DND-41 (cell line): ENCODE measurements at regions not wholly inside any gene's neighbourhood (a gene's known extent, or its start where the extent isn't known, plus 50 kb on each side); places are given as distances from the start of the nearest gene placed in this dataset.

ENCODE experiments used
- ATAC-seq: fragments of 200-7000 bp; cut with Tn5 transposase; 3 replicates; pipeline ENCODE4 v1.9.1; 2021; ENCODE audit warnings: low read depth; ENCODE audit not compliant: insufficient read depth
- DNase-seq: peaks from one replicate; pipeline ENCODE4 v3.0.0-alpha.2; 2020
- H2AFZ ChIP-seq: 2 replicates; pipeline ENCODE4 v1.6.0; 2012; ENCODE audit warnings: low read depth, low read length
- H3K27ac ChIP-seq: 2 replicates; pipeline ENCODE4 v1.5.1; 2012; ENCODE audit warnings: low read length, inconsistent platforms
- H3K27me3 ChIP-seq: fragments of 200-600 bp; sonication (generic); 2 replicates; pipeline ENCODE4 v1.6.0; 2012; ENCODE audit warnings: low read length, mild to moderate bottlenecking, inconsistent platforms; ENCODE audit not compliant: insufficient read depth, poor library complexity
- H3K36me3 ChIP-seq: 2 replicates; pipeline ENCODE4 v1.5.1; 2012; ENCODE audit warnings: low read length, inconsistent platforms; ENCODE audit not compliant: insufficient read depth
- H3K4me1 ChIP-seq: 2 replicates; pipeline ENCODE4 v1.5.1; 2012; ENCODE audit warnings: mild to moderate bottlenecking, low read length; ENCODE audit not compliant: insufficient read depth
- H3K4me2 ChIP-seq: 2 replicates; pipeline ENCODE4 v1.6.0; 2012; ENCODE audit warnings: mild to moderate bottlenecking, moderate library complexity, low read length, inconsistent platforms; ENCODE audit not compliant: insufficient read depth
- H3K4me3 ChIP-seq, 2 experiments: fragments of 200-600 bp in 1 of 2; shearing (Covaris generic) in 1 of 2; 2 replicates each; pipeline ENCODE4 v1.5.1; 2012 to 2016; ENCODE audit warnings: inconsistent platforms in 2 of 2, low read length in 2 of 2, mild to moderate bottlenecking in 2 of 2, low read depth in 1 of 2, moderate library complexity in 1 of 2
- H3K79me2 ChIP-seq: 2 replicates; pipeline ENCODE4 v1.6.0; 2012; ENCODE audit warnings: low read length, inconsistent platforms; ENCODE audit not compliant: insufficient read depth
- H3K9ac ChIP-seq: 2 replicates; pipeline ENCODE4 v1.6.0; 2012; ENCODE audit warnings: low read depth, mild to moderate bottlenecking, inconsistent platforms, low read length, moderate library complexity
- H3K9me3 ChIP-seq: 2 replicates; pipeline ENCODE4 v1.5.1; 2012; ENCODE audit warnings: low read length, moderate library complexity, mild to moderate bottlenecking, inconsistent platforms; ENCODE audit not compliant: insufficient read depth, severe bottlenecking
- H4K20me1 ChIP-seq: 2 replicates; pipeline ENCODE4 v1.6.0; 2012; ENCODE audit warnings: low read length; ENCODE audit not compliant: insufficient read depth
- EZH2 ChIP-seq: IDR thresholded peaks from 3 replicates; pipeline ENCODE4 v1.6.1; 2012; ENCODE audit warnings: borderline replicate concordance, low read depth, mild to moderate bottlenecking, moderate library complexity, low read length, inconsistent platforms; ENCODE audit not compliant: severe bottlenecking
- TF ChIP-seq, protein P1 (sequence below): IDR thresholded peaks from 2 replicates; pipeline ENCODE4 v1.5.1; 2012; ENCODE audit warnings: borderline replicate concordance, low read length, moderate library complexity, mild to moderate bottlenecking; ENCODE audit not compliant: poor library complexity, severe bottlenecking; ENCODE audit errors: extremely low read depth

DNA sequence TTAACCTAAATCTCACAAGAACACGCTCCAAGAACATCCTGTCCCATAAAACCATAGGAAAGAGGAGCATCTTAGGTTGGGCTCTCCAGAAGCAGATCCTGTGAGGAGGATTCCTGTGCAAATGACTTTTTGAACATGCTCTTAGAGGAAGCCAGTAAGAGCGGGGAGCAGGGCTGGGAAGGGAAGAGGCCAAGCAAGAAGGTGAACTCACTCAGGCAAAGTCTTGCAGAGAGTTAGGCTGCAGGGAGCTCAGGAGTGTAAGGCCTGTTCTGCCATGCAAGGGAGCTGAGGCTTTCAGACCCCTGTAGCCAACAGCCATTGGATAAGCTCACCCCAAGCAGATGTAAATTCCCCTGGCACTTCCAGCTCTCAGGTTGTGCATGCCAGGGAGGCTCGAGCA, 63.6 kb upstream of the LY86 start:
- ATAC-seq (no peak), DNase-seq (no peak)
- H4K20me1 ChIP-seq, result no peaks in the 10 kb centered on the region
- no peak overlapping the region for H3K4me3 ChIP-seq
- H3K36me3 ChIP-seq, result no peaks in the 10 kb centered on the region
- no peaks in the 10 kb centered on the region for H3K4me1 ChIP-seq
- no peak for TF ChIP-seq EZH2
- TF ChIP-seq, protein P1, sequence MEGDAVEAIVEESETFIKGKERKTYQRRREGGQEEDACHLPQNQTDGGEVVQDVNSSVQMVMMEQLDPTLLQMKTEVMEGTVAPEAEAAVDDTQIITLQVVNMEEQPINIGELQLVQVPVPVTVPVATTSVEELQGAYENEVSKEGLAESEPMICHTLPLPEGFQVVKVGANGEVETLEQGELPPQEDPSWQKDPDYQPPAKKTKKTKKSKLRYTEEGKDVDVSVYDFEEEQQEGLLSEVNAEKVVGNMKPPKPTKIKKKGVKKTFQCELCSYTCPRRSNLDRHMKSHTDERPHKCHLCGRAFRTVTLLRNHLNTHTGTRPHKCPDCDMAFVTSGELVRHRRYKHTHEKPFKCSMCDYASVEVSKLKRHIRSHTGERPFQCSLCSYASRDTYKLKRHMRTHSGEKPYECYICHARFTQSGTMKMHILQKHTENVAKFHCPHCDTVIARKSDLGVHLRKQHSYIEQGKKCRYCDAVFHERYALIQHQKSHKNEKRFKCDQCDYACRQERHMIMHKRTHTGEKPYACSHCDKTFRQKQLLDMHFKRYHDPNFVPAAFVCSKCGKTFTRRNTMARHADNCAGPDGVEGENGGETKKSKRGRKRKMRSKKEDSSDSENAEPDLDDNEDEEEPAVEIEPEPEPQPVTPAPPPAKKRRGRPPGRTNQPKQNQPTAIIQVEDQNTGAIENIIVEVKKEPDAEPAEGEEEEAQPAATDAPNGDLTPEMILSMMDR, result no peak
- H2AFZ ChIP-seq, result no peak overlapping the region
- H3K9ac ChIP-seq, result no peak overlapping the region
- H3K4me2 ChIP-seq, result no peak overlapping the region
- H3K9me3 ChIP-seq, result no peaks in the 10 kb centered on the region
- H3K27me3 ChIP-seq, result peaks cover 30% of the 10 kb centered on the region
- H3K27ac ChIP-seq, result no peak overlapping the region
- H3K79me2 ChIP-seq, result no peaks in the 10 kb centered on the region

DNA sequence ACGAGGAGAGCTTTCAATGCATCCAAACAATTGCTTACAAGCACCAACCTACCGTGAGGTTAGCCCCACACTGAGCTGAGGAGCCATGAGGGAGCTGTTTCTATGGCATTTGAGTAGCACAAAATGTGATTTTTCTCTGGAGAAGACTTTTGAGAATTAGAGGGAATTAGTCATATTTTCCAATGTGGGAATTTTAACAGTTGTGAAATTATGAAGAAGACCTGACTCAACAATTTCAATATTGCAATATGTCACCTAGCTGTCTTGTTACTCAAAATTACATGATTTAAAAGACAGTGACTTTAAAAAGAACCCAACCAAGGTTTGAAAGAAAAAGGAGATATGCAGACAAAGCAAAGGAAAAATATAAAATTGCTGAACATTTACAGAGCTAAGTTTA, 62.6 kb upstream of the LY86 start:
- no peaks in the 10 kb centered on the region for H4K20me1 ChIP-seq
- H3K27ac ChIP-seq, result no peak overlapping the region
- H3K79me2 ChIP-seq, result no peaks in the 10 kb centered on the region
- DNase-seq (no peak), ATAC-seq (no peak)
- no peaks in the 10 kb centered on the region for H3K36me3 ChIP-seq
- no peak overlapping the region for H3K9ac ChIP-seq
- no peak overlapping the region for H2AFZ ChIP-seq
- TF ChIP-seq, protein P1, result no peak
- TF ChIP-seq EZH2, result no peak
- H3K4me3 ChIP-seq, result no peak overlapping the region
- no peaks in the 10 kb centered on the region for H3K9me3 ChIP-seq
- peaks cover 30% of the 10 kb centered on the region for H3K27me3 ChIP-seq
- no peaks in the 10 kb centered on the region for H3K4me1 ChIP-seq
- no peak overlapping the region for H3K4me2 ChIP-seq

- Histone ChIP-seq H3K9ac (no peak overlapping the region), H3K9me3 (no peaks in the 10 kb centered on the region), H3K36me3 (no peaks in the 10 kb centered on the region), H3K4me2 (no peak overlapping the region), H3K4me1 (no peaks in the 10 kb centered on the region), H3K79me2 (no peaks in the 10 kb centered on the region), H3K4me3 (no peak overlapping the region), H4K20me1 (no peaks in the 10 kb centered on the region), H3K27ac (no peak overlapping the region), H2AFZ (no peak overlapping the region), H3K27me3 (peaks cover 28% of the 10 kb centered on the region)
- TF ChIP-seq, protein P1, result no peak
- no peak for TF ChIP-seq EZH2
- no peak for ATAC-seq
- DNase-seq, result no peak
Measured at GRCh38 chr6:6529275-6529674, 59.2 kb upstream of the LY86 start.

GRCh38 chr6:6533176-6533575, 55.3 kb upstream of the LY86 start:
- Histone ChIP-seq H3K9ac (no peak overlapping the region), H3K27ac (no peak overlapping the region), H3K4me3 (no peak overlapping the region), H3K27me3 (peaks cover 15% of the 10 kb centered on the region), H2AFZ (no peak overlapping the region), H3K36me3 (no peaks in the 10 kb centered on the region), H3K9me3 (no peaks in the 10 kb centered on the region), H3K4me2 (no peak overlapping the region), H3K4me1 (no peaks in the 10 kb centered on the region), H3K79me2 (no peaks in the 10 kb centered on the region), H4K20me1 (no peaks in the 10 kb centered on the region)
- no peak for ATAC-seq
- no peak for TF ChIP-seq EZH2
- TF ChIP-seq, protein P1, result no peak
- no peak for DNase-seq
